Activated CD8-positive, alpha-beta memory T cell treated with anti-CD3 and anti-CD28 coated beads for 36 hours (primary cell): ENCODE measurements at regions not wholly inside any gene's neighbourhood (a gene's known extent, or its start where the extent isn't known, plus 50 kb on each side); places are given as distances from the start of the nearest gene placed in this dataset.

Source experiments
- CTCF ChIA-PET: fragments of 350-600 bp; sonication (Branson Sonifier 250); formaldehyde crosslinking; loops from one replicate; lab custom pipeline; 2021; ENCODE audit warnings: antibody characterized with exemption; lab: Charles Lee
- POLR2A ChIA-PET: fragments of 350-600 bp; sonication (Branson Sonifier 250); formaldehyde crosslinking; loops from one replicate; lab custom pipeline; 2021; ENCODE audit warnings: antibody characterized with exemption; lab: Charles Lee

GRCh38 chr5:68352166-68352565 is 136.6 kb downstream of the PIK3R1 start:
- POLR2A ChIA-PET, result no interaction called here

DNA sequence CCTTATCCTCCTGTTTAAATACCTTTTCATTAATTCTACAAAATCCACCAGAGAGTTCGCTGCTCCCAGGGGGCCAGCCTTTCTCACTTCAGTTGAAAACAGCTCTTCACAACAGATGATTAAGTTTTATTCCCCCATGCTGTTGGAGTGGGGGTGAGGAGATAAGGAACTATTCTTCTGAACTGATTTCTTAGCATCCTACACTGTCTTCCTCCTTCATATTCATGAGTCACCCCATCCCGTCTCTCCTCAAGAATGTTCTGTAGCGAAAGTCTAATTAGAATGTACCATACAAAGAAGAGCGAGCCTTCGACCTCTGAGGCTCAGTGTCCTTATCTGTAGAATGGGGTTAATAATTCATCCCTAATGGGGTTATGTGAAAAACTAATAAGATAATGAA is 138.0 kb downstream of the PIK3R1 start:
- POLR2A ChIA-PET, result no interaction called here
- CTCF ChIA-PET, result no interaction called here

More at GRCh38 chr5:68352166-68352565, 136.6 kb downstream of the PIK3R1 start:
- CTCF ChIA-PET, result no interaction called here

DNA sequence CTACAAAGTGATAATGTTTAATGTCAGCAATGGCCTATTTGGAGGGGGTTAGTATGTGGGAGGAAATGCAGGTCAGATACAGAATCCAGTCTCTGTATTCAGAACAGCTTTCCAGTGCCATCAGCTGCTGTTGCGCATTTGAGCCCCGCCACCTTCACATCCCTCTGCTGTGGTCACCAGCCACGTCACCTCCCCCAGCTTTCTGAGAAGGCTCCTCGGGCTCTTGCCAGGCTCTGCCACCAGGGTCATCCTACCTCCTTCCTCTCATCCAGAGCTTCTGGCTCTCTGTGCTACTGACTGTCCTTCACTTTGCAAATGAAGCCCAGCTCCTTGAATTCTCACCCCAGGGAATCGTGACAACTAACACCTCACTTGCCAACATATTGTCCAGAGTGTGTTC is 138.8 kb downstream of the PIK3R1 start:
- CTCF ChIA-PET, result no interaction called here
- POLR2A ChIA-PET, result no interaction called here

DNA sequence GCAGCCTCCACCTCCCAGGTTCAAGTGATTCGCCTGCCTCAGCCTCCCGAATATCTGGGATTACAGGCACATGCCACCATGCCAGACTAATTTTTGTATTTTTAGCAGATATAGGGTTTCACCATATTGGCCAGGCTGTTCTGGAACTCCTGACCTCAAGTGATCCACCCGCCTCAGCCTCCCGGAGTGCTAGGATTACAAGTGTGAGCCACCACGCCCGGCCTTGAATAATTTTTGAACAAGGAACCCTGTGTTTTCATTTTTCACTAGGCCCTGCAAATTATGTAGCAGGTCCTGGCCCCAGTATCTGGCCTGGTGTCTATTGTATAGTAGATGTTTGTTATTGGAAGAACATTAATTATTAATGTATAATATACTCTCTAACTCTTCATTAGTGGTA is 140.7 kb downstream of the PIK3R1 start:
- ChIA-PET POLR2A (no interaction called here), CTCF (no interaction called here)

DNA sequence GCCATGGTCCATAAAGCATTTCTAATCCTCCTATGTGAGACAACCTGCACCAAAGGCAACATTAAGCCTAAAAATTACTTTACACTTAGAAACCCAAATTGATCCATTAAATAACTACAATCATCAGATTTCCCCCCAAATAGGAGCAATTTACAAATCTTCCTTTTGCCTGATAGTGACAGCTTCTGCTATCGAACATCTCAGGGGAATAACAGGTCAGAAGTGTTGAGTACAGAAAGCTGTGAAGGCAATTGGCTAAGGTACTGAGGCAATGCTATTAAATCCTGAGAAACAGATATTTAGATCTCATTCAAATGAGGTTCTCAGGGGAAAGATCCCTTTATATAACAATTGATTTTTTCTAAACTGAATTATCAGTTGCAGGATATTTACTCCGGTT is 141.1 kb downstream of the PIK3R1 start:
- POLR2A ChIA-PET, result no interaction called here

DNA sequence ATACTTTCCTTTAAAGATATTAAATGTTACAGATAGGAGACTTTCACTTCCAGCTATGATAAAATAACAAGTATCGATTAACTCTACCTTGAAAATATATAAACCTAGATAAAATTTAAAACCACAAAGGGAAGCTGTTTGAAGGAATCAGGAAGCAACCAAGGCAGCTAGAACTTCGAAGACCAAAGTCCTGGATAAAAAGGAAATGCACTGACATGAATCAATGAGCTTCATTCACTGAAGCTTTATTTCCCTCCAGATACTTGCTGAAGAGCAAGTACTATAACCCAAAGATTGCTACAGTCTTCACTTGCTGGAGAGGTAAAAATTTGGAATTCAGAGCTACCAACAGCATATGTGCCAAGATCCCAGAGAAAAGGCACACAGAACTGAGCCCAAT is 144.1 kb downstream of the PIK3R1 start:
- ChIA-PET CTCF (interaction anchor here (0.8 kb wide), 1 partner anchor 31 kb away, joined by 3 read pairs; no protein-coding TSS in a partner anchor), POLR2A (no interaction called here)

More for the DNA sequence above, 141.1 kb downstream of the PIK3R1 start:
- CTCF ChIA-PET, result no interaction called here

DNA sequence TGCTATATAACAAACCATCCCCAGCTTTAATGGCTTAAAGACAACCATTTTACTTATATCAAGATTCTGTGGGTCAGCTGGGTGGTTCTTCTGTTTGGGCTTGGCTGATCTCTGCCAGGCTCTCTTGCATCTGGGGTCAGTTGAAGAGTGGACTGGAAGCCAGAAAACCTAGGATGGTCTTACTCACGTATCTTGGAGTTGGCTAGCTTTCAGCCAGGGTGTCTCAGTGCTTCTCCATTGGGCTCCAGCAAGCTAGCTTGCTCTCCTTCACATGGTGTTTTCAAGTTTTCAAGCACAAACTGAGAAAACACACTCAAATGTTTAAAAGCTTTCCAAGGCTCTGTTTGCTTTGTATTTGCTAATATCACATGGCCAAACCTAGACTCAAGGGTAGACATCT is 146.8 kb downstream of the PIK3R1 start:
- ChIA-PET POLR2A (no interaction called here), CTCF (no interaction called here)

DNA sequence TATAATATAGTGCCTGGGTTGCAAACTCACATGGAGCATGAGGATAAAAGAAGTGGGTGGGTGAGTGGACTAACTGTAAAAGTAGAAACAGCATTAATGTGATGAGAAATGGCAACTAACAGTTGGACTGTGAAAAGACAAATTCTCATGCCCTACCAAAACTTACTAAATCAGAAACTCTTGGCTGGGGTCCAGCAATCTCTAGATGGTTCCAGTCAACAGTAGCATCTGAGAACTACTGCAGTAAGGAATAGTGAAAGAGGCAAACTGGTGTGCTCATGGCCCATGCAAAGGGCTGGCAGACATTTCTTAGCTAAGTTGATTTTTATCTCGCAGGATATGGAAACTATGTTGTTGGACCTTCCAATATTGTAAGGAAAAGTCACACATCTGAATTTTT is 150.3 kb downstream of the PIK3R1 start:
- POLR2A ChIA-PET, result no interaction called here
- CTCF ChIA-PET, result no interaction called here

GRCh38 chr5:68367287-68367686 is 151.7 kb downstream of the PIK3R1 start:
- ChIA-PET POLR2A (no interaction called here), CTCF (interaction anchor here (1.1 kb wide), 1 partner anchor 638 kb away, joined by 6 read pairs; no protein-coding TSS in a partner anchor)

- ChIA-PET CTCF (interaction anchor here (1.1 kb wide), 2 partner anchors 59 to 638 kb away, joined by 3 to 6 read pairs; no protein-coding TSS in a partner anchor), POLR2A (no interaction called here)
Measured at GRCh38 chr5:68367717-68368116, 152.2 kb downstream of the PIK3R1 start.

- POLR2A ChIA-PET, result interaction anchor here (1.1 kb wide), 1 partner anchor 88 kb away, joined by 3 read pairs; no protein-coding TSS in a partner anchor
- CTCF ChIA-PET, result interaction anchor here (1.1 kb wide), 2 partner anchors 58 to 637 kb away, joined by 3 to 6 read pairs; no protein-coding TSS in a partner anchor
Measured at GRCh38 chr5:68368311-68369022, 152.9 kb downstream of the PIK3R1 start.

- CTCF ChIA-PET, result no interaction called here
- POLR2A ChIA-PET, result interaction anchor here (1.1 kb wide), 1 partner anchor 89 kb away, joined by 3 read pairs; no protein-coding TSS in a partner anchor
Measured at GRCh38 chr5:68369023-68369359, 153.4 kb downstream of the PIK3R1 start.

GRCh38 chr5:68369457-68370125 is 154.0 kb downstream of the PIK3R1 start:
- ChIA-PET POLR2A (interaction anchor here (1.1 kb wide), 1 partner anchor 89 kb away, joined by 3 read pairs; no protein-coding TSS in a partner anchor), CTCF (interaction anchor here (1.1 kb wide), 1 partner anchor 9 kb away, joined by 3 read pairs; no protein-coding TSS in a partner anchor)

DNA sequence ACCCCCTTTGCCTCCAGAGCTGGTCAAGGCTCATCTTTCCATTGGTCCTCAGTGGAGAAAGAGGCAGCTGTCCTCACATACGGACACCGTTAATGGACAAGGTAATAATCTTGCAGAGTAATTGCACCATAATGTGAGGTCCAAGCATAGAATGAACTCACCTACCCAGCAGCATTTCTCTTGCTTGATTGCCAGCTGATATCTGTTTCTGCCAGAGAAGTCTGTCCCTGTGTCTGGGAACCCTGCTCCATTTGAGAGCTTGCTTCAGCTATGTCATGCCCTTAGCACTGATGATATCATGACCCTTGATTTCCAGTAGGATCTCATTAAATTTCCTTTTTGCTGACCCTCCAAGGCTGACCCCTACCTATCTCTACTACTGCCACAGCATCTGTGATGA is 154.6 kb downstream of the PIK3R1 start:
- ChIA-PET POLR2A (no interaction called here), CTCF (interaction anchor here (1.1 kb wide), 1 partner anchor 9 kb away, joined by 3 read pairs; no protein-coding TSS in a partner anchor)

- POLR2A ChIA-PET, result no interaction called here
Measured at GRCh38 chr5:68371607-68372006, 156.1 kb downstream of the PIK3R1 start.

GRCh38 chr5:68372161-68372560 is 156.6 kb downstream of the PIK3R1 start:
- CTCF ChIA-PET, result no interaction called here
- POLR2A ChIA-PET, result no interaction called here

More at GRCh38 chr5:68371607-68372006, 156.1 kb downstream of the PIK3R1 start:
- CTCF ChIA-PET, result no interaction called here

DNA sequence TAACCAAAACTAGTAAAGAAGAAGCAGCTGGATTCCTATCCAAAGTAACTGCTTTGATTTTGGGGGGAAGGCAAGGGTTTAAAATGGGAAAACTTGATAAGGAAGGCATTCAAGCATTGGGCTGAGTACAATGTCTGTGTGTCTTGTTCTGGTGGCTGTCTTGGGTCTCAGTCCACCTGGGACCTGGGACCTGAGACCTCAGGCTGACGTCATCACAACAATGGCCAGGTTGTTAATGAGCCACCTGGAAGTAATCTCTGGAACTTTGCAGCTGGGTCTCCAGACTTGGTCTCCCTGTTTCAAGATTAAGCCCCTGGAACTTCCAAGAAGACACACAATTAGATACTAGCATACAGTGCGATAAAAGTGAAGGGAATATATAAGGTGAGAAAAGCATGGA is 157.5 kb downstream of the PIK3R1 start:
- CTCF ChIA-PET, result interaction anchor here (0.7 kb wide), 1 partner anchor 10 kb away, joined by 3 read pairs; no protein-coding TSS in a partner anchor
- POLR2A ChIA-PET, result no interaction called here

DNA sequence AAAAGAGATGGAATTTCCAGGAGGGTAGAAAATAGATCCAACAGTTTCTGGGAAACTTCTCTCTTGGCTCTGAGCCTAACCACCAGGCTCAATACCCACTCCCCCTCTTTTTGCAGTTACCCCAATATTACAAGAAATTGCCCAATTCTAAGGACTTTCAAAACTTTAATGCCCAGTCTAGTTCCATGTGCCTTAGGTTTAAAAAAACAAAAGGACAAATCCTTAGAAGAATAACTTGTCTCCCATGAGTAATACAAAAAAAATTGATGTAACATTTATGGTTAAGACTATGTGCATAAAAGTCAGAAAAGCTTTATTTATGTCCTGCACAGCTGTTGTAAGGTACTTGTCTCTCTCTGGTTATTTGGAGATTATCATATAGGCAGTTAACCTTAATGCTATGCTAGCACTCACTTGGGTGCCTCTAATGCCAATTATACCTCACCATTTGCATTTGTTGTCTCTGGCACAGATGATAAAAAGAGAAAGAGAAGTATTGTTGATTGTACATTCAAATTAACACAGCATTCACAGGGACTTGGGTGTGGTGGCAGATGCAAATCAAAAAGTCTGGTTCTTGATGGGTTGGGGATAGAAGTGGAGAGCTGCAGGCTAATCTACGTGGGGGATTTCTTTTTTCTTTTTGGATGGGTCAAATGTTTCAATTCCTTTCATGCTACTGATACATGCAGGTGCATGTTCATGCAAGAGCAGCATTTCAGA is 159.4 kb downstream of the PIK3R1 start:
- ChIA-PET POLR2A (no interaction called here), CTCF (no interaction called here)

GRCh38 chr5:68375540-68375939 is 160.0 kb downstream of the PIK3R1 start:
- POLR2A ChIA-PET, result no interaction called here

DNA sequence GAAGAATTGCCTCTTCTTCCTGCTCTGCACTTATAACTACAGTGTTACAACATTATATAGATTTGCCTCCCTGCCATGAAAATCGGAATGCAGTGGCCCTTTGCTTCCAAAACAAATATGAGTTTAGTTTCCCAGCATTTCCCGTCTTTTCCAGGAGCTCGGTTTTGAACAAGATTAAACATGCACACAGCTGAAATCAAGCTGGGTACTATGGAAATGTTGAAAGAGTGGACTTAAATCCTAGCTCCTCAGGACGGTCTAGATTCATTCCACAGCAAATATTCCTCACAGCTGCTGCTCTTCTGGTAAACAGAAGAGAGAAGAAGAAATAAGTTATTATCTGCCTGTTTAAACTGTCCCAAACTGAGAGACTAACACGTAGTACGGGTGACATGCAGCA is 161.4 kb downstream of the PIK3R1 start:
- ChIA-PET CTCF (no interaction called here), POLR2A (no interaction called here)

More at GRCh38 chr5:68375540-68375939, 160.0 kb downstream of the PIK3R1 start:
- CTCF ChIA-PET, result no interaction called here
